Large intestine (tissue), 3 donors: ENCODE measurements at regions not wholly inside any gene's neighbourhood (a gene's known extent, or its start where the extent isn't known, plus 50 kb on each side); places are given as distances from the start of the nearest gene placed in this dataset.

Experiments used
- DNase-seq, 2 donors: peaks; one replicate each; pipeline versions ENCODE4 v3.0.0 to v3.0.0-alpha.2; 2013
- H3K27ac ChIP-seq: one replicate; pipeline ENCODE4 v1.5.1; 2013; ENCODE audit warnings: low read length
- H3K27me3 ChIP-seq: 2 replicates; pipeline ENCODE4 v1.6.1; 2013; ENCODE audit warnings: low read length; ENCODE audit not compliant: control insufficient read depth, insufficient read depth
- H3K36me3 ChIP-seq: 2 replicates; pipeline ENCODE4 v1.6.1; 2013; ENCODE audit warnings: low read length; ENCODE audit not compliant: control insufficient read depth, insufficient read depth
- H3K4me1 ChIP-seq: one replicate; pipeline ENCODE4 v1.6.1; 2013; ENCODE audit warnings: low read length; ENCODE audit not compliant: control insufficient read depth, insufficient read depth
- H3K4me3 ChIP-seq: one replicate; pipeline ENCODE4 v1.5.1; 2013; ENCODE audit warnings: low read length
- H3K9me3 ChIP-seq: one replicate; pipeline ENCODE4 v1.6.1; 2013; ENCODE audit warnings: mild to moderate bottlenecking, low read depth, low read length, moderate library complexity; ENCODE audit not compliant: control insufficient read depth
- WGBS: methylation state at CpG from one replicate; pipeline ENCODE4 v1.1.5; 2013; ENCODE audit warnings: low lambda C conversion rate; ENCODE audit not compliant: insufficient coverage; 5-methylcytosine and 5-hydroxymethylcytosine counted together

- no CpG with 5 or more reads among the region's 6 CpGs for WGBS
- H3K4me3 ChIP-seq = no peak overlapping the region
- no peaks in the 10 kb centered on the region for H3K36me3 ChIP-seq
- no peaks in the 10 kb centered on the region for H3K9me3 ChIP-seq
- H3K4me1 ChIP-seq = no peaks in the 10 kb centered on the region
- no peaks in the 10 kb centered on the region for H3K27me3 ChIP-seq
- DNase-seq = no peak
- H3K27ac ChIP-seq = no peak overlapping the region
Observed at GRCh38 chr10:71035511-71036296, 147.3 kb upstream of the PCBD1 start.

GRCh38 chr10:71036297-71036966 is 148.1 kb upstream of the PCBD1 start:
- no peak overlapping the region for H3K27ac ChIP-seq
- H3K27me3 ChIP-seq = peaks cover 3% of the 10 kb centered on the region
- WGBS = 86% methylated on average over 1 of the region's 8 CpGs
- DNase-seq = no peak
- H3K9me3 ChIP-seq = no peaks in the 10 kb centered on the region
- H3K36me3 ChIP-seq = no peaks in the 10 kb centered on the region
- no peak overlapping the region for H3K4me3 ChIP-seq
- H3K4me1 ChIP-seq = no peaks in the 10 kb centered on the region

GRCh38 chr10:71038091-71038633 is 149.8 kb upstream of the PCBD1 start:
- Histone ChIP-seq H3K9me3 (no peaks in the 10 kb centered on the region), H3K27ac (no peak overlapping the region), H3K27me3 (peaks cover 3% of the 10 kb centered on the region), H3K36me3 (no peaks in the 10 kb centered on the region), H3K4me3 (no peak overlapping the region), H3K4me1 (no peaks in the 10 kb centered on the region)
- DNase-seq = no peak
- no CpG with 5 or more reads among the region's 3 CpGs for WGBS

DNA sequence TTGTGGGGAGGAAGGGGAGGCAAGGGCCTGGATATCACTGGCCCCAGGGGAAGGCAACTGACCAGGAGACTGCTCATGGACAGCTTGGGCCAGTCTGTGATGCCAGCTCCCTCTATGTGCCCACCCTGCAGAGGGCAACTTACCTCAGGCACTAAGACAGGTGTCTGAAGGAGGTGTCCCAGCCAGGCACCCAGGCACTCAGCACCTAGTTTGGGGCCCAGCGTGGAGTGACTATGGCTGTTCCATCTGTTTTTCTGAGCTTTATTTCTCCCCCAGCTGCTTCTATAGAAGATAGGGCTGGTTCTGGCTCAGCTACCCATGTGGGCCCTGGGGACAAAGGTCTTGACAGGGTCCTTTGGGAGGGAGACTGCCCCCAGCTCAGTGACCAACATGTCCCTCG is 150.6 kb upstream of the PCBD1 start:
- Histone ChIP-seq H3K27ac (no peak overlapping the region), H3K27me3 (peaks cover 3% of the 10 kb centered on the region), H3K4me3 (no peak overlapping the region), H3K36me3 (no peaks in the 10 kb centered on the region), H3K9me3 (no peaks in the 10 kb centered on the region), H3K4me1 (no peaks in the 10 kb centered on the region)
- no CpG with 5 or more reads among the region's 2 CpGs for WGBS
- no peak for DNase-seq

DNA sequence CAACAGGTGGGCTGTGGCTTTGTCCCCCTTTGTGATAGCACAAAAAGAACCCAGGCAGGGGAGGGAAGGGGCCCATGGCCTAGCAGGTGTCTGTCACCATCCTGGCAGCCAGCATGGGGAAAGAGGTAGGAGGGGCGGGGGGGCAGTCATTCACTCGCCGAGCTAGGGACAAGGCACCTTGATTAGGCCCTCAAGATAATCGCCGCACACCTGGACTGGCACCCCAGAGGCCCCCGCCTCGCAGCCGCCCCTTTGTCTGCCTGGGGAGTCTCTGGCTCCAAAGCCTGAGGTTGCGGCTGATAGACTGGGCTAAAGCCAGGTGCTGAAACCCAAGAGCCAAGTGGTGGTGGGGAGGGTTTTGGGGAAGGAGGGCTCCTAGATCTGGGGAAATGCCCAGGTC is 151.2 kb upstream of the PCBD1 start:
- no peak overlapping the region for H3K4me3 ChIP-seq
- no peak overlapping the region for H3K27ac ChIP-seq
- H3K36me3 ChIP-seq = no peaks in the 10 kb centered on the region
- H3K9me3 ChIP-seq = no peaks in the 10 kb centered on the region
- WGBS = 100% methylated on average over 1 of the region's 9 CpGs
- no peaks in the 10 kb centered on the region for H3K4me1 ChIP-seq
- H3K27me3 ChIP-seq = peaks cover 3% of the 10 kb centered on the region
- DNase-seq = no peak

GRCh38 chr10:71040343-71040742 is 152.0 kb upstream of the PCBD1 start:
- no peak overlapping the region for H3K27ac ChIP-seq
- no CpG with 5 or more reads among the region's 4 CpGs for whole genome bisulfite sequencing

DNA sequence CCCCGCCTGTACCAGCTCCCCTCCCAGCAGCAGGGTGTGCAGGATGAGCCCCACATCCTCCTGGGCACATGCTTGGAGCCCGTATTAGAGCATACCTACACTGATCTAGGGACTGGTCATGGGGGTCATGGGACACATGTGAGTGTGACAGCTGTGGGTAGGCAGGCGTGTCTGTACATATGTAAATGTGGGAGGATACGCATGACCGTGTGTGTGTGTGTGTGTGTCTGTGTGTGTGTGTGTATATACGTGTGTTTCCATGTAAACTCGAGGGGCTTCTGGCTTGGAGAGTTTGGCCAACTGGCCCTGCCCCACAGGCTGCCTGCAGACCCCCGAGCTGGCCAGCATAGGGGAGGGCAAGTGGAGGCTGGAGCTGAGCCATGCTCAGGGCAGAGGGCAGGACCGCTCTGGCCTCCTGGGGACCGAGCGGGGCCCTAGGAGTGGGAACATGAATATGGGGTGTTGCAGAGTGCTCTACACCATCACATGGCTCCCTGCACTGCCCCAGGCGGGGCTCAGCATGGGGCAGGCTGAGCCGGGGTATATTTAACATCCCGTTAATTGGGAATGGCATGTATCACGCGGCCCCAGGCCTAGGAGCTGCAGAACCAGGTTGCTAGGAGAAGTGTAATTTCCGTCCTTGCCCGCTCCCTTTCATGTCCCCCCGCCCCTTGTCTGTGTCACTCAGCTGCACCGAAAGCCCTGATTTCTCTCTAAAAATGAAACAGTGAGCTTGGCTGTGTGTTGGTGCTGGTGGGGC is 152.7 kb upstream of the PCBD1 start:
- Histone ChIP-seq H3K27me3 (peaks cover 3% of the 10 kb centered on the region), H3K4me1 (no peaks in the 10 kb centered on the region), H3K4me3 (no peak overlapping the region), H3K9me3 (no peaks in the 10 kb centered on the region), H3K36me3 (no peaks in the 10 kb centered on the region), H3K27ac (no peak overlapping the region)
- no peak for DNase-seq
- WGBS = no CpG with 5 or more reads among the region's 20 CpGs

More at GRCh38 chr10:71040343-71040742, 152.0 kb upstream of the PCBD1 start:
- no peaks in the 10 kb centered on the region for H3K4me1 ChIP-seq
- peaks cover 3% of the 10 kb centered on the region for H3K27me3 ChIP-seq
- H3K36me3 ChIP-seq = no peaks in the 10 kb centered on the region
- no peak overlapping the region for H3K4me3 ChIP-seq
- DNase-seq = no peak
- H3K9me3 ChIP-seq = no peaks in the 10 kb centered on the region

DNA sequence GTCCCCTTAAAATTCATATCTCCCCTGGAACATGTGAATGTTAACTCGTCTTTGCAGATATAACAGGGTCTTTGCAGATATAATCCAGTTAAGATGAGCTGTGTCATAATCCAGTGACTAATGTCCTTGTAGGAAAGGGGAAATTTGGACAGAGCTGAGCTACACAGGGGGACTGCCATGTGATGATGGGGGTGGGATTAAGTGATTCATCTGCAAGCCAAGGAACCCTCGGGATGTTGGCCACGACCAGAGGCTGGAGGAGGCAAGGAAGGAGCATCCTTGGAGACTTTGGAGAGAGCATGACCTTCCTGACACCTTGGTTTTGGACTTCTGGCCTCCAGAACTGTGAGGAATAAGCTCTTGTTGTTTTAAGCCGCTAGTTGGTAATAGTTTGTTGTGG is 153.9 kb upstream of the PCBD1 start:
- H3K27ac ChIP-seq = no peak overlapping the region
- no peaks in the 10 kb centered on the region for H3K9me3 ChIP-seq
- no peak for DNase-seq
- H3K36me3 ChIP-seq = no peaks in the 10 kb centered on the region
- H3K4me1 ChIP-seq = no peaks in the 10 kb centered on the region
- peaks cover 3% of the 10 kb centered on the region for H3K27me3 ChIP-seq
- no CpG with 5 or more reads among the region's 4 CpGs for WGBS
- no peak overlapping the region for H3K4me3 ChIP-seq

- no CpG with 5 or more reads among the region's 5 CpGs for WGBS
Observed at GRCh38 chr10:71042699-71043098, 154.3 kb upstream of the PCBD1 start.

GRCh38 chr10:71043858-71044257 is 155.5 kb upstream of the PCBD1 start:
- no peaks in the 10 kb centered on the region for H3K4me1 ChIP-seq
- no peaks in the 10 kb centered on the region for H3K36me3 ChIP-seq
- no peak overlapping the region for H3K4me3 ChIP-seq
- no peak overlapping the region for H3K27ac ChIP-seq
- WGBS = no CpG with 5 or more reads among the region's 4 CpGs
- DNase-seq = no peak
- H3K9me3 ChIP-seq = no peaks in the 10 kb centered on the region
- H3K27me3 ChIP-seq = peaks cover 3% of the 10 kb centered on the region

More at GRCh38 chr10:71042699-71043098, 154.3 kb upstream of the PCBD1 start:
- no peak for DNase-seq
- Histone ChIP-seq H3K9me3 (no peaks in the 10 kb centered on the region), H3K27me3 (peaks cover 3% of the 10 kb centered on the region), H3K27ac (no peak overlapping the region), H3K4me1 (no peaks in the 10 kb centered on the region), H3K36me3 (no peaks in the 10 kb centered on the region), H3K4me3 (no peak overlapping the region)
